H1 (cell line): ENCODE measurements at regions not wholly inside any gene's neighbourhood (a gene's known extent, or its start where the extent isn't known, plus 50 kb on each side); places are given as distances from the start of the nearest gene placed in this dataset.

Experiments
- SUZ12 ChIP-seq: fragments of 200-600 bp; sonication (generic); IDR thresholded peaks from 2 replicates; pipeline ENCODE4 v1.6.1; 2012; ENCODE audit warnings: mild to moderate bottlenecking, inconsistent platforms, low read length, moderate library complexity, mixed read lengths
- TF ChIP-seq, protein P1 (sequence below), 3 experiments: IDR thresholded peaks; 1 replicate in 2 of 3; 2 replicates in 1 of 3; pipeline versions ENCODE4 v1.5.1 to v1.6.1; 2011; ENCODE audit warnings: low read length in 3 of 3, mild to moderate bottlenecking in 3 of 3, inconsistent platforms in 2 of 3, low read depth in 1 of 3, moderate library complexity in 1 of 3; ENCODE audit not compliant: insufficient read depth in 1 of 3; ENCODE audit errors: control extremely low read depth in 1 of 3

DNA sequence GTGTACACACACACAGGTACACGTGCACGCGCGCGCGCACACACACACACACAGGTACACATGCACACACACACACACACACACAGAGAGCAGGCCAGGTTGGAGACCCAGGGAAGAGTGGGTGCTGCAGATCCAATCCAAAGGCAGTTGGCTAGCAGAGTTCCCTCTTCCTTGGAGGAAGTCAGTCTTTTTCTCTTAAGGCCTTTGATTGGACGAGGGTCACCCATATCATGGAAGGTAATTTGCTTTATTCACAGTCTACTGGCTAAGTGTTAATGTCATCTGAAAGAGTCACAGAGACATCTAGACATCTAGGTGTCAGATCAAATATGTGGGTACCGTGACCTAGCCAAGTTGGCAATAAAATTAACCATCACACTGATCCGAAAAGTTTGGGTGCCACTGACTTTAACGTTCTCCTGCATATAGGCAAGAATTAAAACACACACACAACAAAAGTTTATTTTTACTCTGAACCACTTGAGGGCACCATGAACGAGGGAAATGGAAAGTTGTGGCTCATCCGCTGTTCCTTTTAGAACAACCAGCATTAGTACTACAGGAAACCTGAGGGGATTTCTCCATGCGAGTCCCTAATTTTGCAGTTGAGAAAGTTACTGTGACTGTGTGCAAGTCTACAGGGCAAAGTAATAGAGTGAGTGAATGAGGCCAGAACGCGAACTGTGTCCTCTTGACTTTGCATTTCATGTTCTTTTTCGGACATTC lies 66.0 kb upstream of the STOX2 start:
- TF ChIP-seq, protein P1, sequence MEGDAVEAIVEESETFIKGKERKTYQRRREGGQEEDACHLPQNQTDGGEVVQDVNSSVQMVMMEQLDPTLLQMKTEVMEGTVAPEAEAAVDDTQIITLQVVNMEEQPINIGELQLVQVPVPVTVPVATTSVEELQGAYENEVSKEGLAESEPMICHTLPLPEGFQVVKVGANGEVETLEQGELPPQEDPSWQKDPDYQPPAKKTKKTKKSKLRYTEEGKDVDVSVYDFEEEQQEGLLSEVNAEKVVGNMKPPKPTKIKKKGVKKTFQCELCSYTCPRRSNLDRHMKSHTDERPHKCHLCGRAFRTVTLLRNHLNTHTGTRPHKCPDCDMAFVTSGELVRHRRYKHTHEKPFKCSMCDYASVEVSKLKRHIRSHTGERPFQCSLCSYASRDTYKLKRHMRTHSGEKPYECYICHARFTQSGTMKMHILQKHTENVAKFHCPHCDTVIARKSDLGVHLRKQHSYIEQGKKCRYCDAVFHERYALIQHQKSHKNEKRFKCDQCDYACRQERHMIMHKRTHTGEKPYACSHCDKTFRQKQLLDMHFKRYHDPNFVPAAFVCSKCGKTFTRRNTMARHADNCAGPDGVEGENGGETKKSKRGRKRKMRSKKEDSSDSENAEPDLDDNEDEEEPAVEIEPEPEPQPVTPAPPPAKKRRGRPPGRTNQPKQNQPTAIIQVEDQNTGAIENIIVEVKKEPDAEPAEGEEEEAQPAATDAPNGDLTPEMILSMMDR (IDR thresholded peaks at IDR 0.05; ENCODE audit: control extremely low read depth in 1 of 3, insufficient read depth in 1 of 3, low read depth in 1 of 3, low read length in 3 of 3): peak in 2 of 3 experiments; percentile 38 to 43; a peak in 2 of 4 replicates
- TF ChIP-seq SUZ12: no peak
